ENCODE measurements at regions not wholly inside any gene's neighbourhood (a gene's known extent, or its start where the extent isn't known, plus 50 kb on each side); places are given as distances from the start of the nearest gene placed in this dataset.

- H2AK5ac ChIP-seq (ENCODE audit: low read length) = no peak overlapping the region
- H4K8ac ChIP-seq (ENCODE audit: low read depth, low read length) = no peak overlapping the region
- no peaks in the 10 kb centered on the region for H3K79me1 ChIP-seq (ENCODE audit: low read length)
- no peak overlapping the region for H3K4ac ChIP-seq (ENCODE audit: low read depth, low read length)
- no peak overlapping the region for H3K4me2 ChIP-seq (ENCODE audit: low read length)
- H2BK5ac ChIP-seq (ENCODE audit: low read depth, low read length, poor library complexity) = no peak overlapping the region
- H4K12ac ChIP-seq (ENCODE audit: low read depth, low read length) = no peak overlapping the region
- H3K9ac ChIP-seq (ENCODE audit: low read length) = no peak overlapping the region
- no peak overlapping the region for H3K27ac ChIP-seq (ENCODE audit: low read depth, low read length)
- H4K91ac ChIP-seq (ENCODE audit: low read depth, low read length) = no peak overlapping the region
- no peak for DNase-seq
- no peak overlapping the region for H3K23ac ChIP-seq (ENCODE audit: low read length)
- H3K18ac ChIP-seq (ENCODE audit: low read length) = no peak overlapping the region
- no peak overlapping the region for H3K14ac ChIP-seq (ENCODE audit: low read length)
- H3K79me2 ChIP-seq (ENCODE audit: control insufficient read depth, insufficient read depth, low read length, poor library complexity) = no peaks in the 10 kb centered on the region
- no peak overlapping the region for H2AFZ ChIP-seq (ENCODE audit: insufficient read depth, low read length, poor library complexity)
- no peak overlapping the region for H2BK12ac ChIP-seq (ENCODE audit: low read length)
- H3K27me3 ChIP-seq (ENCODE audit: insufficient read depth, low read length) = no peaks in the 10 kb centered on the region
- H3K9me3 ChIP-seq (ENCODE audit: insufficient read depth, low read depth, low read length) = peaks cover 2% of the 10 kb centered on the region
- H3K36me3 ChIP-seq (ENCODE audit: control insufficient read depth in 1 of 2, insufficient read depth in 2 of 2, low read length in 2 of 2) = no peaks in the 10 kb centered on the region
- H3K4me1 ChIP-seq (ENCODE audit: control insufficient read depth in 1 of 2, insufficient read depth in 2 of 2, low read length in 2 of 2) = peaks cover 4 to 5% of the 10 kb centered on the region in 2 experiments
- no peak overlapping the region for H3K4me3 ChIP-seq (ENCODE audit: low read depth, low read length)
- H2BK120ac ChIP-seq (ENCODE audit: insufficient read depth, low read length, poor library complexity) = no peak overlapping the region
- no CpG with 5 or more reads among the region's 3 CpGs for WGBS (ENCODE audit: extremely low coverage, insufficient coverage, insufficient read length)
Observed at GRCh38 chr14:53888535-53889386, 67.9 kb downstream of the BMP4 start.

- Histone ChIP-seq H3K23ac (ENCODE audit: low read length) (no peak overlapping the region), H2BK12ac (ENCODE audit: low read length) (no peak overlapping the region), H3K9me3 (ENCODE audit: insufficient read depth, low read depth, low read length) (peaks cover 2% of the 10 kb centered on the region), H2AFZ (ENCODE audit: insufficient read depth, low read length, poor library complexity) (no peak overlapping the region), H2BK120ac (ENCODE audit: insufficient read depth, low read length, poor library complexity) (no peak overlapping the region), H3K4me3 (ENCODE audit: low read depth, low read length) (no peak overlapping the region), H3K36me3 (ENCODE audit: control insufficient read depth in 1 of 2, insufficient read depth in 2 of 2, low read length in 2 of 2) (no peaks in the 10 kb centered on the region), H4K12ac (ENCODE audit: low read depth, low read length) (no peak overlapping the region), H3K9ac (ENCODE audit: low read length) (no peak overlapping the region), H2BK5ac (ENCODE audit: low read depth, low read length, poor library complexity) (no peak overlapping the region), H3K79me2 (ENCODE audit: control insufficient read depth, insufficient read depth, low read length, poor library complexity) (no peaks in the 10 kb centered on the region), H3K4me2 (ENCODE audit: low read length) (no peak overlapping the region), H4K91ac (ENCODE audit: low read depth, low read length) (no peak overlapping the region), H3K18ac (ENCODE audit: low read length) (no peak overlapping the region), H3K27me3 (ENCODE audit: insufficient read depth, low read length) (no peaks in the 10 kb centered on the region), H3K4ac (ENCODE audit: low read depth, low read length) (no peak overlapping the region), H3K79me1 (ENCODE audit: low read length) (no peaks in the 10 kb centered on the region), H3K27ac (ENCODE audit: low read depth, low read length) (no peak overlapping the region), H2AK5ac (ENCODE audit: low read length) (no peak overlapping the region), H3K4me1 (ENCODE audit: control insufficient read depth in 1 of 2, insufficient read depth in 2 of 2, low read length in 2 of 2) (peaks cover 0 to under 1% of the 10 kb centered on the region in 2 experiments), H4K8ac (ENCODE audit: low read depth, low read length) (no peak overlapping the region), H3K14ac (ENCODE audit: low read length) (no peak overlapping the region)
- WGBS (ENCODE audit: extremely low coverage, insufficient coverage, insufficient read length) = no CpG with 5 or more reads among the region's 1 CpG
- DNase-seq = no peak
Observed at GRCh38 chr14:53885136-53885640, 71.4 kb downstream of the BMP4 start.

GRCh38 chr14:53884601-53885000, 72.0 kb downstream of the BMP4 start:
- no peak overlapping the region for H3K18ac ChIP-seq (ENCODE audit: low read length)
- WGBS (ENCODE audit: extremely low coverage, insufficient coverage, insufficient read length) = no CpG with 5 or more reads among the region's 1 CpG
- H2AFZ ChIP-seq (ENCODE audit: insufficient read depth, low read length, poor library complexity) = no peak overlapping the region
- no peaks in the 10 kb centered on the region for H3K4me1 ChIP-seq (ENCODE audit: control insufficient read depth in 1 of 2, insufficient read depth in 2 of 2, low read length in 2 of 2)
- H3K79me1 ChIP-seq (ENCODE audit: low read length) = no peaks in the 10 kb centered on the region
- no peaks in the 10 kb centered on the region for H3K27me3 ChIP-seq (ENCODE audit: insufficient read depth, low read length)
- H4K8ac ChIP-seq (ENCODE audit: low read depth, low read length) = no peak overlapping the region
- H3K4ac ChIP-seq (ENCODE audit: low read depth, low read length) = no peak overlapping the region
- no peaks in the 10 kb centered on the region for H3K79me2 ChIP-seq (ENCODE audit: control insufficient read depth, insufficient read depth, low read length, poor library complexity)
- H3K4me3 ChIP-seq (ENCODE audit: low read depth, low read length) = no peak overlapping the region
- no peak overlapping the region for H2BK5ac ChIP-seq (ENCODE audit: low read depth, low read length, poor library complexity)
- no peak overlapping the region for H3K27ac ChIP-seq (ENCODE audit: low read depth, low read length)
- H2BK12ac ChIP-seq (ENCODE audit: low read length) = no peak overlapping the region
- DNase-seq = no peak
- H3K9me3 ChIP-seq (ENCODE audit: insufficient read depth, low read depth, low read length) = peaks cover 2% of the 10 kb centered on the region
- H3K36me3 ChIP-seq (ENCODE audit: control insufficient read depth in 1 of 2, insufficient read depth in 2 of 2, low read length in 2 of 2) = no peaks in the 10 kb centered on the region
- no peak overlapping the region for H4K12ac ChIP-seq (ENCODE audit: low read depth, low read length)
- H3K9ac ChIP-seq (ENCODE audit: low read length) = no peak overlapping the region
- no peak overlapping the region for H2AK5ac ChIP-seq (ENCODE audit: low read length)
- no peak overlapping the region for H2BK120ac ChIP-seq (ENCODE audit: insufficient read depth, low read length, poor library complexity)
- no peak overlapping the region for H3K4me2 ChIP-seq (ENCODE audit: low read length)
- no peak overlapping the region for H3K14ac ChIP-seq (ENCODE audit: low read length)
- H4K91ac ChIP-seq (ENCODE audit: low read depth, low read length) = no peak overlapping the region
- H3K23ac ChIP-seq (ENCODE audit: low read length) = no peak overlapping the region

- Histone ChIP-seq H3K4ac (ENCODE audit: low read depth, low read length) (no peak overlapping the region), H4K8ac (ENCODE audit: low read depth, low read length) (no peak overlapping the region), H3K4me3 (ENCODE audit: low read depth, low read length) (no peak overlapping the region), H3K23ac (ENCODE audit: low read length) (no peak overlapping the region), H4K91ac (ENCODE audit: low read depth, low read length) (no peak overlapping the region), H2AFZ (ENCODE audit: insufficient read depth, low read length, poor library complexity) (no peak overlapping the region), H3K36me3 (ENCODE audit: control insufficient read depth in 1 of 2, insufficient read depth in 2 of 2, low read length in 2 of 2) (no peaks in the 10 kb centered on the region), H2BK12ac (ENCODE audit: low read length) (no peak overlapping the region), H3K79me2 (ENCODE audit: control insufficient read depth, insufficient read depth, low read length, poor library complexity) (no peaks in the 10 kb centered on the region), H3K4me1 (ENCODE audit: control insufficient read depth in 1 of 2, insufficient read depth in 2 of 2, low read length in 2 of 2) (no peaks in the 10 kb centered on the region), H3K14ac (ENCODE audit: low read length) (no peak overlapping the region), H2BK120ac (ENCODE audit: insufficient read depth, low read length, poor library complexity) (no peak overlapping the region), H2BK5ac (ENCODE audit: low read depth, low read length, poor library complexity) (no peak overlapping the region), H3K27ac (ENCODE audit: low read depth, low read length) (no peak overlapping the region), H3K79me1 (ENCODE audit: low read length) (no peaks in the 10 kb centered on the region), H3K4me2 (ENCODE audit: low read length) (no peak overlapping the region), H3K27me3 (ENCODE audit: insufficient read depth, low read length) (no peaks in the 10 kb centered on the region), H4K12ac (ENCODE audit: low read depth, low read length) (no peak overlapping the region), H3K9me3 (ENCODE audit: insufficient read depth, low read depth, low read length) (peaks cover 2% of the 10 kb centered on the region), H3K9ac (ENCODE audit: low read length) (no peak overlapping the region), H3K18ac (ENCODE audit: low read length) (no peak overlapping the region), H2AK5ac (ENCODE audit: low read length) (no peak overlapping the region)
- DNase-seq = peak in 1 of 2 donors; percentile 42
- WGBS (ENCODE audit: extremely low coverage, insufficient coverage, insufficient read length) = no CpG with 5 or more reads among the region's 4 CpGs
Observed at GRCh38 chr14:53883739-53884138, 72.9 kb downstream of the BMP4 start.
